ENCODE measurements at regions not wholly inside any gene's neighbourhood (a gene's known extent, or its start where the extent isn't known, plus 50 kb on each side); places are given as distances from the start of the nearest gene placed in this dataset.

DNA sequence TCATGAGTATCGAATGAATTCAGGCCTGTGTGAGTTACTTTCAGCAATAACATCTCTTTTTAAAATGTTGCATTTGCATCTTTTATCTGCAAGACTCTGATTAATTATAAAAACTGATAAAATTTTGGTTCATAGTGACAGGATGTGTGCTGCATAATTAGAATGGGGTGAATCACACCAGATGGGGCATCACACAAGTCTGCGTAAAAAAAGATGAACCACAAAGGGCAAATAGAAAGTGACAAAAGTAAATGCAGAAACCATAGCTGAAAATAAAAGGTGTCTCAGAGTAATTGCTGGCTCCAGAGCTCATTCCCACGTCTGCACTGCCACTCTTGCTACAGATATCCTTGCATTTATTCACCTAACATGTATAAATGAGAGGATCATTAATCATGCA lies 131.1 kb downstream of the HS3ST1 start:
- DNase-seq (no peak), ATAC-seq (no peak)
- H3K4me1 ChIP-seq = no peaks in the 10 kb centered on the region
- in situ Hi-C loops (cut with MboI; ENCODE audit: low sequenced_read_pairs in 4 of 4) = no loop called here
- H3K27me3 ChIP-seq = no peaks in the 10 kb centered on the region
- H3K4me3 ChIP-seq = no peak overlapping the region
- H3K9me3 ChIP-seq = no peaks in the 10 kb centered on the region
- no peak overlapping the region for H3K27ac ChIP-seq
- intact Hi-C loops (cut with DNase I; ENCODE audit: low total_unique reads) = no loop called here
- no peaks in the 10 kb centered on the region for H3K36me3 ChIP-seq
- TF ChIP-seq POLR2A (IDR thresholded peaks at IDR 0.05) = no peak
- TF ChIP-seq, protein P1, sequence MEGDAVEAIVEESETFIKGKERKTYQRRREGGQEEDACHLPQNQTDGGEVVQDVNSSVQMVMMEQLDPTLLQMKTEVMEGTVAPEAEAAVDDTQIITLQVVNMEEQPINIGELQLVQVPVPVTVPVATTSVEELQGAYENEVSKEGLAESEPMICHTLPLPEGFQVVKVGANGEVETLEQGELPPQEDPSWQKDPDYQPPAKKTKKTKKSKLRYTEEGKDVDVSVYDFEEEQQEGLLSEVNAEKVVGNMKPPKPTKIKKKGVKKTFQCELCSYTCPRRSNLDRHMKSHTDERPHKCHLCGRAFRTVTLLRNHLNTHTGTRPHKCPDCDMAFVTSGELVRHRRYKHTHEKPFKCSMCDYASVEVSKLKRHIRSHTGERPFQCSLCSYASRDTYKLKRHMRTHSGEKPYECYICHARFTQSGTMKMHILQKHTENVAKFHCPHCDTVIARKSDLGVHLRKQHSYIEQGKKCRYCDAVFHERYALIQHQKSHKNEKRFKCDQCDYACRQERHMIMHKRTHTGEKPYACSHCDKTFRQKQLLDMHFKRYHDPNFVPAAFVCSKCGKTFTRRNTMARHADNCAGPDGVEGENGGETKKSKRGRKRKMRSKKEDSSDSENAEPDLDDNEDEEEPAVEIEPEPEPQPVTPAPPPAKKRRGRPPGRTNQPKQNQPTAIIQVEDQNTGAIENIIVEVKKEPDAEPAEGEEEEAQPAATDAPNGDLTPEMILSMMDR (IDR thresholded peaks at IDR 0.05 in 4 of 5, conservative IDR thresholded peaks at IDR 0.05 in 1 of 5) = no peak

- no peaks in the 10 kb centered on the region for H3K9me3 ChIP-seq
- H3K27ac ChIP-seq = no peak overlapping the region
- TF ChIP-seq, protein P1 (IDR thresholded peaks at IDR 0.05 in 4 of 5, conservative IDR thresholded peaks at IDR 0.05 in 1 of 5) = no peak
- TF ChIP-seq POLR2A (IDR thresholded peaks at IDR 0.05) = no peak
- DNase-seq = no peak
- ATAC-seq = no peak
- H3K27me3 ChIP-seq = no peaks in the 10 kb centered on the region
- in situ Hi-C loops (cut with MboI; ENCODE audit: low sequenced_read_pairs in 4 of 4) (no loop called here), intact Hi-C loops (cut with DNase I; ENCODE audit: low total_unique reads) (no loop called here)
- H3K36me3 ChIP-seq = no peaks in the 10 kb centered on the region
- no peaks in the 10 kb centered on the region for H3K4me1 ChIP-seq
- H3K4me3 ChIP-seq = no peak overlapping the region
These were observed 131.5 kb downstream of the HS3ST1 start for GRCh38 chr4:11297201-11297600.

- no peak for ATAC-seq
- intact Hi-C loops (cut with DNase I; ENCODE audit: low total_unique reads) = no loop called here
- in situ Hi-C loops (cut with MboI; ENCODE audit: low sequenced_read_pairs in 4 of 4) = no loop called here
- Histone ChIP-seq H3K4me1 (no peaks in the 10 kb centered on the region), H3K4me3 (no peak overlapping the region), H3K9me3 (no peaks in the 10 kb centered on the region), H3K27ac (no peak overlapping the region), H3K36me3 (no peaks in the 10 kb centered on the region), H3K27me3 (no peaks in the 10 kb centered on the region)
- DNase-seq = no peak
- TF ChIP-seq, protein P1 (IDR thresholded peaks at IDR 0.05 in 4 of 5, conservative IDR thresholded peaks at IDR 0.05 in 1 of 5) = no peak
- no peak for TF ChIP-seq POLR2A (IDR thresholded peaks at IDR 0.05)
These were observed 134.8 kb downstream of the HS3ST1 start for GRCh38 chr4:11293866-11294265.

- H3K9me3 ChIP-seq = no peaks in the 10 kb centered on the region
- no peaks in the 10 kb centered on the region for H3K36me3 ChIP-seq
- H3K27me3 ChIP-seq = no peaks in the 10 kb centered on the region
- no peak for TF ChIP-seq POLR2A (IDR thresholded peaks at IDR 0.05)
- TF ChIP-seq, protein P1 (IDR thresholded peaks at IDR 0.05 in 4 of 5, conservative IDR thresholded peaks at IDR 0.05 in 1 of 5) = no peak
- no peaks in the 10 kb centered on the region for H3K4me1 ChIP-seq
- no peak overlapping the region for H3K4me3 ChIP-seq
- intact Hi-C loops (cut with DNase I; ENCODE audit: low total_unique reads) = no loop called here
- H3K27ac ChIP-seq = no peak overlapping the region
- DNase-seq (no peak), ATAC-seq (no peak)
- in situ Hi-C loops (cut with MboI; ENCODE audit: low sequenced_read_pairs in 4 of 4) = no loop called here
These were observed 141.6 kb downstream of the HS3ST1 start for GRCh38 chr4:11287055-11287454.

DNA sequence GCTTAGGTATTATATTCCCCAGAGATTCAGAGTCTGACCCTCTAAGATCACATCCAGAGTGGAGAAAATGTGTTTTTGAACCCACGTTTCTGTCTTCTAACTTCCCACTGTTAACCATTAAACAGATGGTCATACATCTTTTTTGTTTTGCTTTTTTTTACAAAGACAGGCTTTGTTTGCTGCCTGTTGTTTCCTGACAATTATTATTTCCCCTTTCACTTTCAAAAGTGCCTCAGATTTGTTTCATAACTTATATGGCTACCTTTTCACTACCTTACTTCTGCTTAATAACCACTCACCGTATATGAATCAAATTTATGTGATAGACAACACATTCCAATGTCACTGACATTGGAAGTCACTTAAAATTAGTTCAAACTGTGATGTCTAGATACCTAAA lies 142.2 kb downstream of the HS3ST1 start:
- intact Hi-C loops (cut with DNase I; ENCODE audit: low total_unique reads) = no loop called here
- Histone ChIP-seq H3K4me3 (no peak overlapping the region), H3K4me1 (no peaks in the 10 kb centered on the region), H3K9me3 (no peaks in the 10 kb centered on the region), H3K27me3 (no peaks in the 10 kb centered on the region), H3K27ac (no peak overlapping the region), H3K36me3 (no peaks in the 10 kb centered on the region)
- ATAC-seq (no peak), DNase-seq (no peak)
- no peak for TF ChIP-seq POLR2A (IDR thresholded peaks at IDR 0.05)
- in situ Hi-C loops (cut with MboI; ENCODE audit: low sequenced_read_pairs in 4 of 4) = no loop called here

Data from gastrocnemius medialis (tissue), 4 donors.